HG03520 (cell line): ENCODE measurements at regions not wholly inside any gene's neighbourhood (a gene's known extent, or its start where the extent isn't known, plus 50 kb on each side); places are given as distances from the start of the nearest gene placed in this dataset.

ENCODE experiments used
- ATAC-seq: cut with Tn5 transposase; IDR thresholded peaks from one replicate; pipeline ENCODE4 v1.9.1; 2021; ENCODE audit warnings: mild to moderate bottlenecking, moderate library complexity; ENCODE audit not compliant: unreplicated experiment

DNA sequence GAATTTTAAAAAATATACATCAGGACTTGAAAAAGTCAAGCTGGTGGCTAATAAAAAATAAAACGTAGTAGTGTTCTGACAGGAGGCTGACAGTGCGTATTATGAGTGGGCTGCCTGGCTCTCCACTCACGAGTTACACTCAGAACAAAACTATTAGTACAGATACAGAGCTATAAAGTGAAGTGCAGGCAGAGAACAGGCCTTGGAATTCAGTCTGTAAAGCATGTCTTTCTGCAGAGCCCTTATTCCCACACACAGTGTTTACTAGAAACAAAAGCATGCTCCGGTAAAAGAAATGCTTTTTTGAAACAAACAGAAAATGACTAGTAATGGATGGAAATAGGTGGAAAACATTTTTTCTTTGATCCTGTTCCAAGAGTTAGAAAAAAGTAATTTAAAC lies 334.7 kb downstream of the DIRAS2 start:
- no peak for ATAC-seq

DNA sequence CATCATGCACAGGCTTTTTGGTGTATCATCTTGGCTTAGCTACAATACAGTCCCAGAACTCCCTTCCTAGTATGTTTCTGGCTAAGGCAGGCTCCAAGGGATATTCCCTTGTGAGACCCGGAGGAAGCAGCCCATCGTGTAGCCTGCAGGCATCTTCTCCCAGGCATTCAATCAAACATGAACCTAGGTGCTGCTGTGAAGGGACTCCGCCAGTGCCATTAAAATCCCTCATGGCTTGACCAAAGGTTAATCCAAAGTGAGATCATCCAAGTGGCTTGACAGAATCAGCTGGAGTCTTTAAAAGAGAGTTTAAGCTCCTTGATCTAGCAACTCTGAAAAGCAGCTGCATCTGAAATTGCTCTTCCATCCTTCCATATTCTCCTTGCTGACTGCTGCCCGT lies 333.9 kb downstream of the DIRAS2 start:
- ATAC-seq = no peak

DNA sequence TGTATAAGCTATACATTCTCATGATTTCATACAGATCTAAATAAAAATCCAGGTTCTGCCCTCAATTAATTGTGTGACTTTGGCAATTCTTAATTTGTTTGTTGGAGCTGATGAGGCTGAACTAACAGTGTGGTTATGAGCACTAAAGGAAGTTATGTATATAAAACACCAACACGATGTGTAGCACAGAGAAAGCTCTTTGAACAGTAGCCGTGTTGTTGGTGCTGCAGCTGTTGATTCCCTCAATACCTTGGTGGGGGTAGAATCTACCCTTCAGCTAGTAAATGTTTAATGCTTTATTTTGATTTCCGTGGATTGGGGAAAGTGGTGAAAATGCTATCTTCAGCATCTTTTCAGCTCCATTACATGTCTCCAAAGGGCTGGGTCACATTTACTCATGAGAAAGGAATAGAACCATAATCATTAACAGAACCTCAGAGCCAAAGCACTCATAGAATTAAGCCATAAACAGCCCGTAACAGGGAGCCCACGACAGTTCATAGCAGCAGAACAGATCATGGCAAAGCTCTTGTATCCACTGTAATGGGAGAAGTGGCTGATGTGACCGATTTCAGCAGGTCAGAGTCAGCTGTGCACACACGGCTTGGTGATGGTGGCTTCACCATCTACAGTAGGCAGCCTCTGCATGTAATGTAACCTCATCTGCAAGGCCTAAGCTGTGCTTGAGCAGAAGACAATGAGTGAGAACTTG lies 332.7 kb downstream of the DIRAS2 start:
- no peak for ATAC-seq

DNA sequence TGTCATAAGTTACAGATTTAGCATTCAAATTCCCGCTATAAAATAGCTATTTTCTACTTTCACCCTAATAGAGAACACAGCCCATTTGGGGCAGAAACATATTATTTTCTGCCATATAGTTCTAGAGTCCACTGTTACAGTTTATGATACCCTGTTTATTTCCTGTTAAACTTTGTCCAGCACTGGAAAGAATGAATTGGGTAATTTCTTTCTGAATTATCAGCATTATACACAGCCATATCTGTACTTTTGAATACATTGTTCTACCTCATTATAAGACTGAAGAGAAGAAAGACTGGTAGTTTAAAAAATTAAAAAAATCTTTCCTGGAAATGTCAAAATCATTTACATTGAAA lies 332.1 kb downstream of the DIRAS2 start:
- ATAC-seq = no peak

DNA sequence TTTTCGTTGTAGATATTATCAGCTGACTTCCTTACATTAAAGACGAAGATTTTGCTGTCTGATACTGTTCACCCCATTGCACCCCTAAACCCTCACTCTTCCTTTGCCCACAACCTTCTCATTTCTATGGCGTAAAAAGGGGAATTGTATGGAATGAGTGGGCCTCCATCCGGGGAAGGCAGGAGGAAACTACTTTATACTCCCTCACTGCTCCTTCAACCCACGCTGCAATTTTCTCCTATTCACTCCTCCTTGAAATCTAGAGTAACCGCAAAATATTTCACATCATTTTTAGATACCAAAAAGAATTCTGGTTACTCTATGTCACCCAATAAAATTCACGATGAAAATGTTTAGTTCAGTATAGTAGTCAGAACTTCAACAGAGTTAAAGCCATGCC lies 330.8 kb downstream of the DIRAS2 start:
- ATAC-seq = no peak

DNA sequence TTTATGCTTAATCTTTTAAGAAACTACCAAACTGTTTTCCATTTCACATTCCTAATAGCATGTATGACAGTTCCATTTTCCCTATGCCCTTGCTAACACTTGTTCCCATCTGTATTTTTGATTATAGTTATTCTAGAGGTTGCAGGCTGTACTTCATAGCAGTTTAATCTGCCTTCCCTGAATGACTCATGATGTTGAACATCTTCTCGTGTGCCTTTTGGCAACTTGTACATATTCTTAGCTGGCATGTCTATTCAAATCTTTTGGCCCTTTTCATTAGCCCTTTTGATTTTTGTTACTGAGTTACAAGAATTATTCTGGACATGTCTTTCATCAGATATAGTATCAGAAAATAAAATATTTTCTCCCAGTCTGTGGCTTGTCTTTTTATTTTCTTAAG lies 320.3 kb downstream of the DIRAS2 start:
- ATAC-seq = no peak

DNA sequence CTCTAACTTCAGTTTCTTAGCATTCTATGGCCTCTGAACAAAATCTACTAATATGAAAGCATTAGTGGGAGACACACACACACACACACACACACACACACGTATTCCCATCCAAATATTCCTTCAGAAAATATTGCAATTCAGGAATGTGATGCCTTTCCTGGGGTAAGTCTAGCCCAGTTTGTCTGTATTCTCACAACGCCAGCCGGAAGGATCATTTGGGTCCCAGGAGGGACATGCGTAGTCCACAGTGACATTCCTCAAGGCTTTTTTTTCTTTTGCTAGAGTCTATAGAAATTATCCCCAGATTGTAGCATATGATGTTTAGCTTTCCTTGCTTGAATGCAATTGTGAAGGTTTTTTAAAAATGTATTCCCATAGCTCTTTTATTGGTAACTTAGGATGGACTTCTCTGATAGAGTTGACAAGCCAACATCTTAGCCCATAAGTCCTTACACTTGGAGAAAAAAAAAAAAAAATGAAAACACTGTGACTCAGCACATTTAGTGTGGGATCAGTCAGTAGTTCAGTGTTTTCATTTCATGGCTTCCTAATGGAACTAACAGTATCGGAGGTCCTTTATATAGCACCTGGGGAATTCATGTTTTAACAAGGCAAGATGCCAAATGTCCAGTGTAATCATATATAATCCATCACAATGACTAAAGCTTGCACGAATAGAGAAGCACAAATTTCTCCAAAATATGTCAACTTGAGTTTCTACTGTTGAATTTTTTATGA lies 316.5 kb downstream of the DIRAS2 start:
- no peak for ATAC-seq

DNA sequence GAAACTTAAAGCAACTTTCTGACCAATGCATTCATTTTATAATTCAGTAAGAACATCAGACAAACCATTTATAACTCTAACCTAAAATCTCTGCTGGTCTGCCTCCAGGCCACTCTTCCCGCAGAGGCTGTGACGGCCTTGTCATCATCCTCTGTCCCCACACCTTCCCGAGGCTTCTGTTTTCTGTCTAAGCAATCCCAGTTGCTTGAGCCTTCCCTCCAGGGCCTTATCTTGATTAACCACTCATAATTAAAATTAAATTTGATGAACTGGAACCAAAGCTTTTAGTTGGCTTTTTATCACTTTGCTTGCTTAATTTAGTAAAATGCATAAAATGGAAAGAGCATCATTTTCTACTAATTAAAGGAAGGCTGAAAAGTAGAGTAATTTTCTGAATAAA lies 312.4 kb downstream of the DIRAS2 start:
- no peak for ATAC-seq

DNA sequence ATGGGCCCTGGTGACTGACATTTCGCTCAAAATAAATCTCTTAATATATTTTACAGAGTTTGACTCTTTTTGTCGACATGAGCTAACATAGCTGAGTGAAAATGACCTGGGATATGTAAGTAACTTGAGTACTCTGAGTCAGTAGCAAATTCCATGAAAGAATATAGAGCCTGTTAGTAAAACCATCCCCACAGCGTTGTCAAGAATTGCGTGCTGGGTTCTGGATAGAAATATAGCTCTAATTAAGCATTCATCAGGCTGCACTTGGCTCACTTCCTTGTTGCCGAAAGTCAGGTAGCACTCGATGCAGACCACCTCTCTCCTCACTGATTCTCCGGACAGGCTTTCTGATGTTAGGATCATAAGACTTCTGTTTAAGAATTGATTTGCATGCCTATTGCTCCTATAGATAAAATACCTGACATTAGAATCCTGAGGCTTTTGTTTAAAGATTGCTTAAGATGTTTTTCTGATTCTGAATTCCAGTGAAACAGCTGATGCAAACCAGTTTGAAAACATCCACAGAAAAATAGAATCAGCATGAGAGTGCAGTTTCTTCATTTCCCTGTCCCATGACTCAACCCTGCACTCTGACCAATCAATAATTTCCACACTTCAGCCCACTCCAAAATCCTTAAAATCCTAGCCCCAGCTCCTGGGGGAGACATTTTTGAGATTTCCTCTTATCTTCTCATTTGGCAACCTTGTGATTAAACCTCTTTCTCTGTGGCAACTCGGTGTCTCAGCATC lies 310.6 kb downstream of the DIRAS2 start:
- no peak for ATAC-seq

DNA sequence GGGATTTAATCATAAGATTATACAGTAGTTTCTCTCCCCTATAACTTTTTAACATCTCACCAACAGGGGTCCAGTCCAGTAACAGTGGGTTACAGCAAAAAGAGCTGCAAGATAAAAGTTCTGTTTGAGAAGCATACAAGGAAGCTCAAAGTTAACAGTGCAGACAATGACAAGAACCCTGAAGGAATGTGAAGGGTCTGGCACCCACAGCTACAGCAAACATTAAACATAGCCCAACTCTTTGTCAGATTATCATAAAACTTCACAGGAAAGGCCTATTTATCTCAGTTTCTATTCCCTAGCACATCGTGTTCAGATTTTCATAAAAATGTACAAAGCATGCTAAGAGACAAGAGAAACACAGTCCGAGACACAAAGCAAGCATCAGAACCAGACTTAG lies 309.4 kb downstream of the DIRAS2 start:
- no peak for ATAC-seq

DNA sequence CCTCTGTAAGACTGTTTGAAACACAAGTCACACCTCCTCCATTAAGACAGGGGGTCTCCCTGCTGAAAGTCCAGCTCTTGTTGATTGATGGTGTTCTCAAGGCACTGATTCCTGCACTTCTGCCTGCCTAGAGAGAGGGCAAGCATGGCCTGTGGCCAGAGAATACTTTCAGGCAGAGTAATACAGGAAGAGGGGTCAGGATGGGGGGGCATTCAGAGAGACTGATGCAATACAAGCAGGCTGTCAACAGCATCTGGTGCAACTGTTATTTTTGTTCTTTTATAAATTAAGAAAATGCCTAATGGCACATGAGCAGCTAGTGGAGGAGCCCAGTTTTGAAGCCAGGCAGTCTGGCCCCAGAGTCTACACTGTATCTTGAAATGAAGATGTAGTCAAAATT lies 302.2 kb downstream of the DIRAS2 start:
- no peak for ATAC-seq

DNA sequence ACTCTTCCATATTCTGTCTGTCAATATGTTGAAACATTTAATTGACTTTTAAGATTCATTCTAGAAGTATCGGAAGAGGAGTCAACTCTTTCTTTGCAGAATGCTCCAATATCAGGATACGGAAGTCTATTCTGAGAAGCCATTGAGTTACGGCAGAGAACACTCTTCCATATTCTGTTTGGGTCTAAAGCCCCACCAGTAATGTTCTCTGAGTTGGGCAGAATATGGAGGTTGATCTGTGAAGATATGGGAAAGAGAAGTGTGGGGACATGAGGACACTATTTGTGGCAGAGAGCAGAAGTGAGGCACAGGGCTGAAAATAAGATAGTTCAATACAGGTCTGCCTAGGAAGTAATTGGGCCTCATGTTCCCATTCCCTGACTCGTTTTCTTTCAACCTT lies 300.0 kb downstream of the DIRAS2 start:
- ATAC-seq = no peak

DNA sequence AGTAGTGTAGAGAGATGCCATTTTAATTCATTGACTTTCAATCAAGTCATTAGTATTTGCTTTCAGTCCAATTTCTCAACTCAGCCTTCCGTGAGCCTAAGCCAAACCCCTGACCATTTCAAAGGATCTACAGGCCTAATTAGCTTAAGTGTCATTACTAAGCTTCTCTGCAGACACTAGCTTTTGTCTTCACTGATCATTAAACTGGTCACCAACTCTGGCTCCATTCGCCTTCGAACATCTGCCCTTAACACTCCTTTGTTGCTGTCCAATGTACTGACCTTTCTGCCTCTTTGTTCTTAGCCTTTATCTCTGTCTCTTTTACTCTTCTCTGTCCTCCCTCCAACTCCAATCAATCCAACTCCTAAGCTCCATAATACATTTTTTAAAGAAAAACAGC lies 299.3 kb downstream of the DIRAS2 start:
- ATAC-seq = no peak

DNA sequence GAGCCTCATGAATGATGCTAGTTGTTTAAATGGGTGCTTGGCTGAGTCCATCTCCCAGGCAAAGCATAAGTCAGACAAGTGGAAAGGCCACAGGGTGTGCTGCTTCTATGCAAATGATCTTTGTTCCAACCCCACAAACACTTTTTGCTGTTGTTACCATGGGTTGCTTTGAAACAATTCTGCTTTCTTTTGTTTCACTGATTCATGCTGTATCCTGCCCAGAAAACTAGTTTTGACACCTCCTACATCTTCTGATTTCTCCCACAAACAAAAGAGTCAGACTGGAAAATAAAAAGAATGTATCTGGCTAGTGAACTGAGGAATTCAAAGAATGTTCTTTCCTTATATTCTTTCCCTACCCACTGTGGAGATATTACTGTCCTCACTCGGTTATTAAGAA lies 298.6 kb downstream of the DIRAS2 start:
- ATAC-seq = no peak

DNA sequence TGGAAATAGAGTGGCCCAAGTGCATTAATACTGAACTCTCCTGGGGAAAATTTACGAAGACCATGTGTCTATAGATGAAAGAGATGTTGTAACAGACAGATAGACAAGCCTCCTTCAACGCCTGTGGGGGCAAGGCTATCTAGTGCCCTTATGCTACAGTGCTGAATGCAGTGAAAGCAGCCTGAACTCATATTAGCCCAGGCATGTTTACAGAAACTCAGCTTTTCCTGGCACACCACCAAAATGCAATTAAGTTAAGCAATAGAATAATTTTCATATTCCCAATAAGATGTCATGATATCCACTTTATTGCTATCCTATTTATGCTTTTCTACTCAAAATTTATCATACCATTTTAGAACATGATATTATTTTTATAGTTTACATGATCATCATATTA lies 277.0 kb downstream of the DIRAS2 start:
- no peak for ATAC-seq

DNA sequence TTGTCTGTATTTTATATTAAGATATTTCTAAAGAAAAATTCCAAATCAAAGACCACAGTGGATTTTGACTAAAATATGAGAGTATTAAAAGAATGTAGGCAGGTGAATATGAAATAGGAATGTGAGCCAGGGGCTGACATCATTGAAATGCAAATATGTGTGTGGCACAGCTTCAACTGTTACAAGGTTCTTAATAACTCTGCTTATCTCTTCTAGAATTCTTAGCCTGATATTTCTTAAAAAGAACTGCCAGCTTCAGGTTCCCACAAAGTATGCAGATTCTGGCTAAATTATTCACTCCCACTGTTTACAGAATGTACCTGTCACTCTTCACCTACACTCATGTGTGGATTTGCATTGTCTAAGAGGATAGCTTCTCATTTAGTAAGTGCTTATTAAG lies 274.4 kb downstream of the DIRAS2 start:
- ATAC-seq = no peak

DNA sequence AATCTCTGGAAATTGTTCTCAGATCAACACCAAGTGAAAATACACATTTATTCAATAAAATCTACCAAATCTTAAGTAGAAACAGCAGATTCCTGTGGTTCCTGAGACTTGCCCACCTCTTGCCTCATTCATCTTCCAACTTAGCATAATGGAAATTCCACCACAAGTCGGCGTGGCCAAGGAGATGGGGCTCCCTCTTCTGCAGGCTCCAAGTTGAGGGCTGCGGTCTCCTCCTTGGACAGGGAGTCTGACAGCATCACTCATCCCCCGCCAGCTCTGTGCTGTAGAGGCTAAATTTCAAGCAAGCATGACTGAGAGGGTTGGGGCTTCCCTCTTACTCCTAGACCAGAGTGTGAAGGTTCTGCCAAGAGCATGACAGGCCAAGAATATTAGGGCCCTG lies 273.7 kb downstream of the DIRAS2 start:
- no peak for ATAC-seq

DNA sequence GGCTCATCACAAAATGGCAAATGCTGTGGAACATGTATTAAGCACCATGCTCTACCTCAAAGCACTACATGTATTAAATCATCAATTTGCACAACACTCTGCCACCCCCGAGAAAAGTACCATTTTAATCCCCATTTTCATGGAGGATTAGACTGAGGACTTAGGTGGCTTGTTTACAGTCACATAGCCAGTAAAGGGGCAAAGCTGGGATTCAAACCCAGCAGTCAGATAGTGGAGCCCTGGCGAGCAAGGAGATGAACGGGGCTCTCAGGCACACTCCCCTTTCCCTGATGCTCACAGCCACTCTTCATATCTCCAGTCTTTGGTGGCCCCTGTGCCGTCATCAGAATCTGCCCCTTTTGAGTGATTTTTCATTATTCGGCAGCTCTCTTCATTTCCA lies 262.9 kb downstream of the DIRAS2 start:
- ATAC-seq = no peak

DNA sequence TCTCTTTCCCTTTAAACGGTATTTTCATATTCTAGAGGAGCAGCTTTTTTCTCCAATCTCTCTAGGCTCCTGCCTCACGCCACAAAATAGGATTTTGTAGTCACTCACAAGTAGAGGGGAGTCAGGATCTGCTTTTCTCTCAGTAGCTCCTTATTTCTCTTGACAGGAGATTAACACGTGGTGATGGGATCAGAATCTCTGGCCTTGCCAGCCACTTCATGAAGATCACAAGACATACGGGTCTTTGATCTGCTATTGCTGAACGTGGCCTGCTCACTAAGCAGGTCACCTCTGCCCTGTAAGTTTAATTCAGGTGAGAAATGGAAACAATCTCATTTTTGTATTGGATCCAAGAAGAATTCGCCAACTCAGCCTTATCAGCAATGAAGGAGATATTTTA lies 257.5 kb downstream of the DIRAS2 start:
- ATAC-seq = no peak

DNA sequence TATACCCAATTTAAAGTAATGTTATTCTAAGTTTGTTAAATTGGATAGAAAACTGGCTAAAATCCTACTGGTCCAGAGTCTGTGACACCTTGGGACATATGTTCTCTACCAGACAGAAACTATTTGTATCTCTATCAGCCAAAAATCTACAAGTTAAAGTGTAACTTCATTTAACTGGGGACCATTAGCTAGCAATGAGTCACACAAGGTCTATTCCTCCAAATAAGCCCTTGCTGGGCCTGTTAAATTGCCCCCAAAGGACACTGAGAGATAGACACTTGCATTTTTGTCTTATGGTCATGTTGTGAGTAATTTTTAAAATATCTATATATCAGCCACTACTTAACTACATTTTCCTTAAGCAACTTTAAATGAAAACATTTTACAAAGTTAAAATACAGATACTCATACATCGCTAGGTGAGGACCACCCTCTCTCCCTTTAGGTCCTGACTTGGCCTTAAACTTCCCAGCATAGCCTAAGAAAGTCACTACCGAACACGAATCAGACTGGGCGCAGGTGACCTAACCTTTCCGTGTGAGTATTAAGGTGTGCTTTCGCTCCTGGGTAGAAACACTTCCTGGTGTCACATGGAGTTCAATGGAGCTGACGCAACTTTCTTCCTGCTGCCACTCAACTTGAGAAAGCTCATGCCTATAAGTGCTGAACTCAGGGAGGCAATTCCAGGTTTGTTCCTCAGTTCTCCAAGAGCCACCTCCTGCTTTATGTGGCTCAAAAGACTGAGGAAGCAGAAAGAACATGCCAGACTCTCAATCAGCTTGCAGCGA lies 249.1 kb downstream of the DIRAS2 start:
- no peak for ATAC-seq

DNA sequence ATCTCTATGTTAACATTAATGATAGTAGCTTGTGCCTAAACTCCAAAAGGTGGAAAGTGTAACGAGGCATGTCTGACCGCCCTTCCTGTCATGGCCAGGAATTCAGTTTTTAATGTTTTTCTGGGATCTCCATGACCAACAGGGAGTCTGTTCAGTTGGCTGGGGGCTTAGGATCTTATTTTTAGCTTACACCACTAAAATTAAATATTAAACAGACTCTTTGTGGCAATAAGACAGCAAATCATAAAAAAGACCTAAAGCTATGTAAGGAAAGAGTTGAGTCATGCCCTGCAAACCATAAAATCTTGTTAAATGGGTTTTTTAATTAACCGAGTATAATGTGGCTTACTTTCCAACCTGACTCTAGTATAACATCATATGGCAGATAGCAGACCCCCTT lies 247.8 kb downstream of the DIRAS2 start:
- no peak for ATAC-seq
